RKO (cell line): ENCODE measurements at regions not wholly inside any gene's neighbourhood (a gene's known extent, or its start where the extent isn't known, plus 50 kb on each side); places are given as distances from the start of the nearest gene placed in this dataset.

Experiments
- DNase-seq: peaks from one replicate; pipeline ENCODE4 v3.0.0-alpha.2; 2016; ENCODE audit warnings: low spot score

DNA sequence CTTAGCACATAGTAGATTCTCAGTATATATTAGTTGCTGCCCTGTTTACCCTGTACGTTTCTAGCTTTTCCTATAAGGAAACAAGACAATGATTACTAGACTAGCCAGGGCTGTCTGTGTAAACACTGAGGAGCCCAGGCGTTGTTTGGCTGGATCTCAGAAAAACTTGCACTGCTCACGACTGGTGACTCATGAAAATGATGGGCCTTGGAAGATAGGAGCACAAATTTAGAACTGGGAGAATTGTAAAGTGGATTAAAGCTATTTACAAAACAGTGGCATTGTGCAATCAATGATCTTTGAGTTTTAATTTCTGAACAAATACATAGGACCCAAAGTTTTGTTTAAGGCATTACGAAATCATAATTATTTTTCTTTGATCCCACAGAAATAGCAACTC is 276.9 kb downstream of the FAM76B start:
- DNase-seq: no peak

DNA sequence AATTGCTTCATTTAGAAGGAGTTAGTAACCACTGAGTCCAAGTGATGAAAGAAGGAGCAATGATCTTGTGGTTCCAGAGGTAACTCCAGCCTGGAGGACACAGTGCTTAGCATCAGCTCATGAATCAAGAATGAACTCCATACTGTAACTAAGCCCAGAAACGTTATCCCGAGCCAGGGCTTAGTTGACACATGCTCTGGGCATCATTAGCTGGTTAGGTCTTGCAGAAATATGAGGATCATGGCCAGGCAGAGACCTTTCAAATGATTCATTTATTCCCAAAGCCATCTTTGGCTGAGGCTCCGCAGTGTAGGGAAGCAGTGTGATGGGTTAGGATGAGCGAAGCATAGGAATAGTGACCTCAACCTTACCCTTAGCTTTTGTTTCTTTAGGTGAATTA is 277.4 kb downstream of the FAM76B start:
- DNase-seq: no peak

DNA sequence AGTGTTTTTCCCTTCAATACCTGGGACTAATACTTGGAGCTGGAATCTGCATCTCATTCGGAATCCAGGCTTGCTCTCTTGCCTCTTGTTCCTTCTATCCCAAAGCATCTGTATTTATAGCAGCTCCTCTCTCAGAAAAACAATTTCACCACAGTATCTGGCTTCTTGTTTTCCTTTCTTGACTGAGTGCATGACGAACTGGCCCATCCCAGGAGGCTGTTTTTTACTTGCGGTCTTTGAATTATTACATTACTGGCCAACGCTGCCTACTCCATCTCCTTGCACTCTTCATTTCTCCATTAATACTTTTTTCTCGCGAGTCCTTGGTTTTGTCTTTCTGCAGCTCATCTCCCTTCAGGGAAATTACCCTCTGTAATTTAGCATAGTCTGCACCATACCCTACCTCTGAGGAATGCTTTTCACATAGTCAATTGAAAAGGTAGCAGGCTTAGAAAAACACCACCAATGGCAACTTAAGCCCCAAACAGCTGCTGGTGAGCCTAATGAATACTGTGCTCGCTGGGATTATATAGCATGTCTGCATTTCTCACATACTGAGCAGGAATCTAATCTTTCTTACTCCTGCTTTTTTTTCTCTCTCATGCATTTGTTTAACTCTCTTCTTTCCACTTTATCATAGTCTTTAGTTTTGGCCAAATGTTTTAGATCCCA is 277.4 kb upstream of the SESN3 start:
- no peak for DNase-seq

DNA sequence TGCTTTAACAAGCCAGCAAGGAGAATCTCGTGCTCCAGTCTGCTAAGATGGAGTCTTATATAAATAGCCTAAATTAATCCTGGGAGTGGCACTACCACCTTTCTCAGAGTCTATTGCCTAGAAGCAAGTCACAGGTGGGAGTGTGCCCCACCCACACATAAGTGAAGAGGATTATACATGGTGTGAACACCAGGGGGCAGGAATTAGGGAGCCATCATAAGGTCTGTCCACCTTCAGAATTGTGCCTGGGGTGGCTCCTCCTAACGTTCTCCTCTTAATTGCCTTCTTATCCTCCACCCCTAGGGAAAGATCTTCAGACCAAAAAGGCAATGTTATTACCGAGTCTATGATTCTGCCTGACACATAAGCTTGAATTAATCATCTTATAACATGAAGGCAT is 276.8 kb upstream of the SESN3 start:
- no peak for DNase-seq

DNA sequence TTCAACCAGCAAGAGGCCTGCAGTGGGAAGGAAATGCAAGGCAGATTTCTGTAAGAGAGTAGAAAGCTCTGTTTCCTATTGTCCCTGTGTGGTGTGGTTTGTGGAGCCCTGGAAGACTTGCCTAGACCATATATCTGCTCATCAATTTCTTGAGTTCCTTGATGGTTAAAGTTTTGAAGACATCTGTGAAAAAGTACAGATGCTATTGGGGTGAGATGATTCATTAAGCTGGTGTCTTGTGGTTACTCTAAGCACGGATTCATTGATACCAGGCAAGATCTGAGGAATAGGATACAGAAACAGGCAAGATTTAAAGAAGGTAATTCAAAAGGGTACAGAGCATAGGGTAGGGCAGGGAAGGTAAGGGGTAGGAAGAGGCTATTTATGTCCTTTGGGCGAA is 275.8 kb upstream of the SESN3 start:
- DNase-seq: no peak

DNA sequence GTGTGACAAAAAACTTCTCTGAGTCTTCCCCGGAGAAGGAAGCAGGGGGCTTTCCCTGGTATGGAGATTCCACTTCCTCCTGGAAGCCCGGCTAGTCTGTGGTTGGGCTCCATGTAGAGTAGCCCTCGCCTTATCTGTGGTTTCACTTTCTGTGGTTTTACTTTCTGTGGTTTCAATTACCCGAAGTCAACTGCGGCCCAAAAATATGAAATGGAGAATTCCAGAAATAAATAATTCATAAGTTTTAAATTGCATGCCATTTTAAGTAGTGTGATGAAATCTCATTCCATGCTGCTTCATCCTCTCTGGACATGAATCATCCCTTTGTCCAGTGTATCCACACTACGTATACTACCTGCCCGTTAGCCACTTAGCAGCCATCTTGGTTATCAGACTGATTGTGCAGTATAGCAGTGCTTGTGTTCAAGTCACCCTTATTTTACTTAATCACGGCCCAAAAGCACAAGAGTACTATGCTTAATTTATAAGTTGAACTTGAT is 275.0 kb upstream of the SESN3 start:
- no peak for DNase-seq

DNA sequence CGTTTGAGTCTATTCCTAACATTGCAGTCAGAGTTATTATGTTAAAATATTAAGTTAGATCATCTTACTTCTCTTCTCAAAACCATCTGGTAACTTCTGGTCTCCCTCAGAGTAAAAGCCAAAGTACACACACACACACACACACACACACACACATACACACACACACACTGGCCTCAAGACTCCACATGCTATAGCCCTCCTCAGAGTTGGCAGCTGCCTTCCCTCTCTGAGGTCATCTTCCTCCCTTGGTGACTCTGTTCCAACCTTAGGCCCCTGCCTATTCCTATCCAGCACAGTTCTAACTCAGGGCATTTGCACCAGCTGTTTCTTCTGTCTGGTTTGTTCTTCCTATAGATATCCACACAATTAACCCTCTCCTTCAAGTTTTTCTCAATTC is 272.0 kb upstream of the SESN3 start:
- DNase-seq: no peak

DNA sequence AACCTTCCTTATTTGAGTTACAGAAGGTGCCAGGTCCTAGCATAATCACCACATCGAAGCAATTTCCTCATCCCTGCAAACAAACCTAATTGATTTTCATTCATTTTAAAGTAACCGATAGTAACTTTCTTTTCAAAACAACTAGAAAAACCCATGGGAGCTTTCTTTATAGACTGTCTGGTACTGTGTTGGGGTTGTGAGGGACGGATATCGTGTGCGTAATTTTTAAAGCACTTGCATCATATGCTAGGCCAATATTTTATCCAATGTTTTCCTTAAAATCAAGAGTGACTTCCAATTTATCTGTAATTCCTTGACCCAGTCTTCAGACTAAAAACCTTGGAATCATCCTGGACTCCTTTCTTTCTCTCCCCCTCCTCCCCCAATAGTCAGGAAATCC is 271.5 kb upstream of the SESN3 start:
- DNase-seq: no peak

DNA sequence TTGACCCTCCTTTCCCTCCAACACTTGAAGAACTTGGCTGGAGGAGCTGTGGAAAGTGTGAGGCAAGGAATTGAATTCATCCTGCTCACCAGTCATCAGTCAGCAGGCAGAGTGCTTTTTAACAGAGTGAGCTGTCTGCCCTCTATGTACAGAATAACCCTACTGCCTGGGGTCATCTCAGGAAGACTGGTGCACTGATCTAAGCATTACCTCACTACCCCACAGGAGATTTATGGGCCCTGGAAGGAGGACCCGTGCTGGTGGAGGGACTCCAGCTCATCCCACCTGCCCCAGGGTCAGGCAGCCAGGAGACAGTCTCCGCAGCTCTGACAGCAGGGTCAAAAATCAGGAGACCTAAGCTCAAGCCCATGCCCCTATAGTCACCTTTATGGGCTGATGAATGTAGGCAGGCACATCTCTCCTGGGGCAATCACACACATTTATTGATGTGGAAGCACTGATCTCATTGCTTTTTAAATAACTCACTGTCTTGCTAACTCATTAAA is 270.8 kb upstream of the SESN3 start:
- DNase-seq: no peak

DNA sequence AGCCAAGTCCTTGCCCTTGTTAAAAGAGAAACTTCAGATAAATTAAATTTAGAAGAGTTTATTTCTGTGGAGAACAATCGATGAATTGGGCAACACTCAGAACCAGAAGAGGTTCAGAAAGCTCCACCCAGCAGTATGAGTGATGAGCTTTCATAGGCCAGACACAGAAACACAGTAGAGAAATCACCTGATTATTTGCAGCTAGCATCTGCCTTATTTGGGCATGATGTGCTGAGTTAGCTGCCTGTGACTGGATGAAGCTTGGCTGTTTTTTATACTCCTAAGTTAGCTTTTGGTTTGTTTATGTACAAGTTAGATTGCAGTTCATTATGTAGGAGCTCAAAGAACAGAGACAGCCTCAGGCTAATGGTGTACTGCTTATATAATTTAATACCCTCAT is 269.5 kb upstream of the SESN3 start:
- DNase-seq: no peak

DNA sequence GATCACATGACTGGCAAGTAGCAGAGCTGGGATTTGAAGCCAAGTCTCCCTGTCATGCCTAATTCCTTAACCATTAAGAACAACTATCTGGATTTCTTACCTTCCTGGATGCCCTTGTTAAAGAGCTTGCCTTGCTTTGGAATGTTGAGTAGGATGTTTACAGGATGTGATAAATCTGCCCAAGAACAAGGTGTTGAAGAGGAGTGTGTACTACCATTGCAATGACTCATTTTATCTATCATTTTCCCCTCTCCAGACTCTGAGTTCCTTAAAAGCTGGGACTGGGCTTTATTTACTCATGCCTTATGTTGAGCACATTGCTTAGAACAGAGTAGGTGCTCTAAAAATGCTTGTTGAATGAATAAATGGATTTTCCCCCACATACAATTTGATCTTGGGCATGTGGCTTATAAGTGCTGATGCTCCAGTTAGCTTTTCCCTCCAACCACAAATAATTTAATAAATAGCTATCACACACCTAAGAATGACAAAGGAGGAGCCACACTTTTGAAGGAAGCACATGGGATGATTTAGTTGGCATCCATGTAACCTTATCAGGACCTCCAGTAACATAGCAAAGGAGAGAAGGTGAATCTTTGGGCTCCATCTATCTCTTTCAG is 268.6 kb upstream of the SESN3 start:
- DNase-seq: no peak

DNA sequence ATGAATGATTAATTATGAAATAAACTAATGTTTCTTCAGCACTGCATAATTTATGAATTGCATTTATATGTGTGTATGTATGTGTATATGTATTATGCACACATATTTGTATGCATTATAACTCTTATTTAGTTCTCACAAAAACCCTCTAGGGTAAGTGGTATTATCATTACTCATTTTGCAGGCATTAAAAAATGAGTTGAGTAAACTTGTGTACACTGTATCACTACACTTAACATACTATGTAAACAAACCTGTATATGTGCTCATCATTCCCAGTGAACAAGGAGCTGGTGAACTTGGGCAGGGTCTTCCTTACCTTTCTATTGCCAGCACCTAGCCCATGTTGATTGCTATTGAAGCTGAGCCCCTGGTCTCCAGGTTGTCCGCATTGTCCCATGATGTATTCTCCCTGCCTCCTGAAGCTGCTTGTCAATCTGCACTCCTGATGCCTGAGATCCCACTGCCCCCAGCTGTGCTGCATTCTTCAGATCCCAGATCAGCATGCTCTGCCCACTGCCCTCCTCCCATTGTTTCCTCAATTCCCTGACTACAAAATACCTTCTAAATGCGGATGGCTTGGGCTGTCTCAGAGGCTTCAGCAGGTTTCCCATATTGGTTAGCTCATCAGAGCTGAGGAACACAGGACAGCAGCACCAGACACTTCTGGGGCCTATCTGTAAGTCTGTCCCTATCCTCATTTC is 267.9 kb upstream of the SESN3 start:
- DNase-seq: no peak

DNA sequence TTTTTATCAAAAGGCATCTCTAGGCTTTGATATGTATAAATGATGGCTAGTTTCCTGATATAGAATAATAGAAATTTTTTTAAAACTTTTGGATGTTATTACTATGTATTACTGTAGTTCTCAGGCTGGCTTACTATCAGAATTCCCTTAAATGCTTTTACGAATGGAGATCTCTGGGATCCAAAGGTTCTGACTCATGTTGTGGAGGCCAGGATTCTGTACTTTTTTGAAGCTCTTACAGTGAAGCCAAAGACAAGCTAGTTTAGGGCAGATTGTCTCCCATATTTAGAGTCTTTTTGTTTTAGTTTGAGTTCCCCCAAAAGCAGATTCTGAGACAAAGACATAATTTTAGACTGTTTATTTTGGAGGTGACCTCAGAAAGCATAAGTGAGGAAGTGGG is 265.9 kb upstream of the SESN3 start:
- DNase-seq: no peak

DNA sequence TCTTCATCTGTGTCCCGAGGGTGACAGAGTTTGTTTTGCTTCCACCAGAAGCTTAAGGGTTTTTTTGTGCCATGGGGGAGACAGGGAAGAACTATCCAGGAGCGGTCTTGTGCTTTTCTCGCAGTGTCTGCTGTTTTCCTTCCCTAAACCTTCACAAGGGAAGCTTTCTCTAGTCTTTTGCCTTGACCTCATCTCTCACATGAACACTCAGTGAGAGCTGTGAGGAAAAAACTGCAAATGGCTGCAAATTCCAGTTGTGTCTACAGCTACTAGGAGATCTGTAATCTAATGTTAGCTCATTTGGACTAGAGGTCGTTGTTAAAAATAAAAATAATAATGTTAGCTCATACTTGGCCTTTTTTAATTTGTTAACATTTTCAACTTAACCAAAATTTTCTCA is 264.7 kb upstream of the SESN3 start:
- DNase-seq: no peak

DNA sequence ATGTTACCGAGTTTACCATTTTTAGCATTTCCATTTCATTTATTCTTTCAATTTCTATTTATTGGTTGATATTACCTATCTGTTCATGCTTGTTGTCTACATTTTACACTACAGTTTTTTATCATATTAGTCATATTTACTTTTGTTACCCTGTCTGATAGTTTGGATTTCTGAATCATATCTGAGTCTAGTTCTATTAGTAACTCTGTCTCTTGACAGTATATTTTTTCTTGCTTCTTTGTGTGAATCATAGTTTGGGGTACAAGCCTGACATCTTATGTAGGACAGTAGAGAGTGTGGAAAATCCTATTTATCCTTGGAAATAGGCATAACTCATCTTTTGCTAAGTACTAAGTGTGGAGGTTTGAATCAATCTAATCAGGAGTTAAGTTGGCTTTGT is 263.9 kb upstream of the SESN3 start:
- DNase-seq: no peak

DNA sequence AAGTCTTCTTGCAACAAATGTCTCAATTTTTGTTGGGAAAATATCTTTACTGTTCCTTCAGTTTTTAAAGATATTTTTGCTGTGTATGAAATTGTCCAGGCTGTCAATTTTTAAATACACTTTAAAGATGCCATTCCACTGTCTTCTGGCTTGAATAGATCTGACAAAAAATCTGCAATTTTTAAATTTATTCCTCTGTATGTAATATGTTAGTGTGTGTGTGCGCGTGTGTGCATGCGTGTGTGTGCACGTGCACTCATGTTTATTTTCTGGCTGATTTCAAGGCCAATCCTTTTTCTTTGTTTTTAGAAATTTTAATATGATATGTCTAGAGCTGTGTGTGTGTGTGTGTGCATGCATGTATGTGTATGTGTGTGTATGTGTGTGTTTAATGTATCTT is 263.2 kb upstream of the SESN3 start:
- no peak for DNase-seq

DNA sequence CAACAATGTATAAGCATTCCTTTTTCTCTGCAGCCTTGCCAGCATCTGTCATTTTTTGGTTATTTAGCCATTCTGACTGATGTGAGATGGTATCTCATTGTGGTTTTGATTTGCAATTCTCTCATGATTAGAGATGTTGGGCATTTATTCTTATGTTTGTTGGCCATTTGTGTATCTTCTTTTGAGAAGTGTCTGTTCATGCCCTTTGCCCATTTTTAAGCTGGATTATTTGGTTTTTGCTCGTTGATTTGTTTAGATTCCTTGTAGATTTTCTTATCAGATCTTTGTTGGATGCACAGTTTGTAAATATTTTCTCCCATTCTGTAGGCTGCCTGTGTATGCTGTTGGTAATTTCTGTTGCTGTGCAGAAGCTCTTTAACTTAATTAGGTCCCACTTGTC is 259.6 kb upstream of the SESN3 start:
- DNase-seq: no peak

DNA sequence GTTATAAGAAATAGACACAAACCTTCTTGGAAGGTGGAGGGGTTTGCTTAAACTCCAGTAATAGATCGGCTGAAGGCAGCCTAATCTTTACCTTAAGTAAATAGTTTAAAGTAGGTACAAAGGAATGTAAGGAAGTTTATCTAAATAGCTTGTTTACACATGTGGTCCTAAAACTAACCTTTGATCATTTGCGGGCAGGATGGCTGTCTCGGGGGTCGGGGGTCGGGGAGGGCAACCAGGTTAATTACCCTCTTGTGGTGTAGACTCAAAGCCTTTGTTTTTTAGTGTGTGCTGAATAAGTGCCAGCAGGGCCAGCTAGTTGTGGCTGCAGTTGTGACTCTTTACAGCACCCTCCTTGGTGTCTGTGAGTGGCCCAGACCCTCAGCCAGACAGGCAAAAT is 256.9 kb upstream of the SESN3 start:
- no peak for DNase-seq

DNA sequence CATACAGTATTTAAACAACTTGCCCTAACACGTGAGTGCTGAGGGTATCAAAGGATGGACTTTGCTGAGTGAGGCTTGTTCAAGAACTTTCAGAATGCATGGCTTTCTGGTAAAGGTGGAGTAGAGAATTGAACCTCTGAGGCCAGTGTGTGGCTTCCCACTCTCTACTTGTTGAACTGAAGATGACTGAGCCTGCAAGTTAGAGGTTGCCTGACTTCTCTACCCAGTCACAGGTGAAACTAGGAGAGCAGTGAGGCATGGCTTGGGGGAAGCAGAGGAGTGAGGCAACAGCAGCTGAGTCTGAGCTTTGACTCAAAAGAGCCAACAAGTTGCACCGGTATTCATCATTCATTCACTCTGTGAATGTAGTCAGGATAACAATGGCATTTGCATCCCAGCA is 256.4 kb upstream of the SESN3 start:
- DNase-seq: no peak

DNA sequence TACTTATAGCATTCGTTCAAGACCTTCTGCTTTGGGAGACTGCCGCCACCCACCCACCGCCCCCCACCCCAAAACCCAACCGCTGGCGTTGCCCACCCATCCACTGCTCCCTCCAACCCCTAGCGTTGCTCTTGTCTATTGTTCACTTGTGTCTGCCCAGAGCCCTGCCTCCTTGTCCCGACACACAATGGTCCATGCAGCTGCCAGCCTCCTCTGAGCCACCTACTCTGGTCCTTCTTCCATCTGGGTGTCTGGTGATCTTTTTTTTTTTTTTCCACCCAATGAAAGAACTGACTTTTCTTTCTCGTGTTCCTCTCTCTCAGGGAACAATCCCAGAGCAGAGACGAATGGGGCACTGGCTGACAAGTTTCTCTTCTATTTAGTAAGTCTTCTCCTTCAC is 256.0 kb upstream of the SESN3 start:
- DNase-seq: no peak

DNA sequence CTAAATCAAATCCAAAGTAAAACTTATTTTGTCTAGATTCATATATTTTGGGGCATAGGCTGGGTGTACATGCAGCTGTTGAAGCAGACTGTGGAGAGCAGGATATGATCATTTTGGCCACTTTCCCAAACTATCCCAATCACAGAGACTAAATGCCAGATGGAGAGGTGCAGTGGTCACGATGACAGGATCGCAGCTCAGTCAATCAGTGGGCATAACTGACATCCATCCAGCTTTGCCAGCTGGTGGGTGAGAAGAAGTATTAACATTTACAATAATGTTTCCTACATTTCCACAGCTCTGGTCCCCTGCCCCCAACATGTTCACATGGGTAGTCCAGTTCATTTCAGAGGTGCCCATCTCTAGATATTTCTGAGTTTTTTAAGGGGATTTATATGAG is 255.5 kb upstream of the SESN3 start:
- no peak for DNase-seq

DNA sequence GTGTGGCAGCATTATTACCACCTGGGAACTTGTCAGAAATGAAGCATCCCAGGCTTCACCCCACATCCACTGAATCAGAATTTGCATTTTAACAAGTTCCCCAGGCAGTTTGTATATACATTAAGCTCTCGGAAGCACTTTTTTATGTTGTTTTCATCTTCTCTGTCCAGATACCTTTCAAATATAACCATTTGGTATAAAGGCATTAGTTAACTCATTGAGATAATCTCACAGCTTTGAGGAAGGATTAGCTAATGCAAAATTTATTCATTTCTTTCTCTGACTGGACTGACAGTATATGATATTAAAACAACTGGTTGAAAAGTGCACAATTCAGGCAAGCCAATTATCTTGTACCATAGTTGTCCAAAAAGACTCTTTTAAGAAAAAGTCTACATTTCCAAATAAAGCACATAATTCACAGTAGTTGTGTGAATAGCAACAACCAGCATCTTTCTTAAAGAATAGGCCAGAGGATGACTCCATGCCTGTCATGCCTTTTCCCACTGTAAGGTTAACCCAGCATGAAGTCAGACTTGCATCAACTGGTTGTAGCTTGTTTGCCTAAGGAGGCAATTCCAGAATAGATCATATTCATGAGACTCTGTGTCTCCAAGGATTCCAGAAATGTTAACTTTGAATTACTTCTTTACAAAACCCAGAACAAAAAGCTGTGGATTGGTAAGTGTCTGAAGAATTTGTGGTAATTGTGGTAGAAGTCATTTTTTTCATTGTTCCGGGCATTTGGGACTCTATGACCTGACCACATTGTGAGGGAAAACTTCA is 254.3 kb upstream of the SESN3 start:
- DNase-seq: no peak

DNA sequence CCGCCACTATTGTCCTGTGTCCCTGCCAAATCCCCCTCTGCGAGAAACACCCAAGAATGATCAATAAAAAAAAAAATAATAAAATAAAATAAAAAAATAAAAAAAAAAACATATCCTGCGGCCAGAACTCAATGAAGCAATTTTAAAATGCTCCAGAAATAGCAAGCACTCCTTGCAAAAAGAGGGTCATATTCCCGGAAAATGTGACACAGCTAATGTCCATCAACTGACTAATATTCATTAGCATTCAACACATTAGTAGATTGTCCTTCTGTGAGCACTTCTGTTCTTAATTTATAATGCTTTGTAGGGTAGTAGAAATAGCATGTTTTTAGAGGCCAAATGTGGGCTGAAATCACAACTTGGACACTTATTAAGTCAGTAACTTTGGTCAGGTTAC is 252.3 kb upstream of the SESN3 start:
- DNase-seq: no peak
